M059J (cell line): ENCODE measurements at regions not wholly inside any gene's neighbourhood (a gene's known extent, or its start where the extent isn't known, plus 50 kb on each side); places are given as distances from the start of the nearest gene placed in this dataset.
"Not testable (repeated sequence)": the region's sequence is repeated elsewhere in the genome, so short reads cannot be mapped to it uniquely, and the experiment has no call there.

Source experiments
- DNase-seq: peaks from one replicate; pipeline ENCODE4 v3.0.0-alpha.2; 2012; ENCODE audit warnings: low read depth

DNA sequence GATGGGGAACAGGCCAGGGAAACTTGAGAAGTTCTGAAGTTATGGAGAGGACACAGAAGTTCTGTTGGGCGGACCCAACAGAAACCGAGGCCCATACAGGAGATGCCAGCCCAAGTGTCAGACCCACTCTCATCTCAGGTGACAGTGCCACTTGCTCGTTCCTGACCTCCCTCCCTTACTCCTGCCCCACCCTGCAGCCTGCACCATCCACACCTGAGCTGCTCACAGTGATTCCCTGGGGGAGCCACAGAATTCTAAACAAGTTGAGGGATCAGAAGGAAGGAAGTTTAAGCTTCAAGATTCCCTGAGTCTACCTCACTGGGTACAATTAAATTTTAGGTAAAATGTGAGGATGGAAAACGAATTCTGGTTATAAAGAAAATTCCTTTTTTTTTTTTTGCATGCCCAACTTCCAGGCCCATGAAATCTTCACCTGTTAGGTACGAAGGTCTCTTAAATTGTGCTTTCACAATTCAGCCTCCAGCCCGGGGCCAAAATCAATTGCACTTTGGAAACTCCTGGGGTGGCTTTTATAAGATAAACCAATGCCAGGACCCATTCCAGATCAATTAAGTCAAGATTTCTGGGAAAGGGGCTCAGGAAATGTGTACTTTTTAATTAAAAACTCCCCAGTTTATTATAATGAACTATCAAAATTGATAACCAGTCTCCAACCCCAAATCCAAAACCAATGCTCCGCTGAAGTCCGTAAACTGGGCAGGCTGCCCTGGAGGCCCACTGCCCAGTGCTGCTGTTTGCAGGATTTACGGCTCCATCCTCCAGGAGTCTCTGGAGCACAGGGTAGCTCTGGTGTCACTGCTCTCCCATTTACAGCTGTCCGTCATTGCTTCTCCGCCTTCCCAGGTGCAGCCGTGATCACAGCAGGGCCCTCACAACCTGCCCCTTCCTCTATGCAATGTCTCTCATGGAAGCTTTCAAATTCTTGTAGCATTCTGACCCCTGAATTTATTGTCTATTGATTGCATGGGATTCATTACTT, 643.5 kb downstream of the UQCRFS1 start:
- DNase-seq: no peak

DNA sequence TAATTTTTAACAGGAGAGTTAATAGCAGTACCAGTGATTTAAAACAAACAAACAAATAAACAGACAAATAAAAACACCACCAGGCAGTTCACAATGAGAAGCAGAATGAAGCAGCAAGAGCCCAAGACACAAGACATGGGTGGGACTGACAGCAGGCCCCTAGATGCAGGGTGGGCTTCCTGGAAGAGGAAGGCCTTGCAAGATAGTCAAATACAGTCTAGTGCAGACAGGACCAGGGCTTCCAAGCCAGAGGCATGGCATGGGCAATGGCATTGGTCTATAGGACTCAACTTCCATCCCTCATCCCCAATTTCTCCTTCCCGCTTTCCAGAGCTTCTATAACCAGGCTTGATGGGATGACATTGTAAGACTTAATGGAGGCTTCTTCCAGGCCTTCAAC, 645.1 kb downstream of the UQCRFS1 start:
- DNase-seq: no peak

DNA sequence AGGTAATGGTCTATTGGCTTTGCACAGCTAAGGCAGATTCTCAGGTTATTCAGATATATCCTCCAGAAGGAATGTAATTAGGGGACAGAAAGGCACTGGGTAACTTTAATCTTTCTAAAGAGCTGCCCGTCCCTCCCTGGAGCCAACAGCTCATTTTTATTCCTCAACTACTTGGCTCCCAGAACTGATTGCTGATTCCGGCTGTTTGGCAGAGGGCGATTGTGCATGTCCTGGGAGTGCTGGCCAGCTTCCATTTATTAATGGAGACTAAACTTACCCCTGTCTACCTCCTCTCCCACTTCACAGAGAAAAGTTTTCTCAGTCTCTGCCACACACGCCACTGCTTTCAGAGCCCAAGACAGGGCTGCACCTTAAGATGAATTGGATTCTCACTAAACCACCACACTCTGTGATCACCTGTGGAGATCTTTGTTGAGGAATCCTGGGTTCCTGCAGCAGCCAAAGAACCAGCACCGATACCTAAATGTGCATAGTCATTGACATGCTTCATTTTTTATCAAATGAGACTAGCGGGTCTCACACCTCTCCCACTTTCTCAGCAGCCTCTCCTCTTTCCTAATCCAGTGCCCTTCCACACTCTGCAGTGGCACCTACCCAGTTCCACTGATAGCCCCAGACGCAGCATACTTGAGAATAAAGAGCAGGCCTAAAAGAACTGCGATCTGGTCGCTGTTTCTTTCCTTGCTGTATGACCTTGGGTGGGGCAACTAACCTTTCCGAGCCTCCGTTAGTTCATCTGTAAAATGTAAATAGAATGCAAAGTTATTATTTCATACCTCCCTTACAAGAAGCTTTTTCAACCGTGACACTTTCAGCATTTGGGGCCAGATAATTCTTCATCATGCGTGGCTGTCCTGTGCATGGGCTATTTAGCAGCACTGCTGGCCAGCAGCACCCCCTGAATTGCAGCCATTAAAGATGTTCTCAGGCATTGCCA, 648.7 kb downstream of the UQCRFS1 start:
- DNase-seq: no peak

DNA sequence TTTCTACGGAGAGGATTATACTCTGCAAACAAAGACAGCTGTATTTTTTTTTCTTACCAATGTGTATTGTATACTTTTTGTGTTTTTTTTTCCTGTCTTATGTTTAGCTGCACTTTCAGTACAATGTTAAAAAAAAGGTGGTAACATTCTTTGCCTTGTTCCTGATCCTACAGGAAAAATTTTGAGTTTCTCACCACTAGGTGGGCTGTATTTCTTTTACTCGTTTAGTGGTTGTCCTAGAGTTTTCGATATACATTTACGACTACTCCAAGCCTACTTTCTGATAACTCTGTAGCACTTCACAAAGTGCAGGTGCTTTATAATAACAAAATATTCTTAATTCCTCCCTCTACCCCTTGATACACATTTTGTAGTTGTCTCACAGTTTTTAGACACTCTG, 652.2 kb downstream of the UQCRFS1 start:
- no peak for DNase-seq

DNA sequence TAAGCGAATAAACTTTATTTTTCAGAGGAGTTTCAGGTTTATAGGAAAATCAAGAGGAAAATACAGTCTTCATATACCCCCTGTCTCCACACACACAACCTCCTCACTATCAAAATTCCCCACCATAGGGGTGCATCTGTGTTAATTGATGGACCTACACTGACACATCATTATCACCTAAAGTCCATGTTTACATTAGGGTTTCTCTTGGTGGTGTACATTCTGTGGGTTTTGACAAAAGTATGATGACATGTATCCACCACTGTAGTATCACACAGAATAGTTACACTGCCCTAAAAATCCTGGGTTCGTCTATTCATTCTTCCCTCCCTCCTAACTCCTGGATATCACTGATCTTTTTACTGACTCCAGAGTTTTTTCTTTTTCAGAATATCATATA, 654.2 kb downstream of the UQCRFS1 start:
- no peak for DNase-seq

DNA sequence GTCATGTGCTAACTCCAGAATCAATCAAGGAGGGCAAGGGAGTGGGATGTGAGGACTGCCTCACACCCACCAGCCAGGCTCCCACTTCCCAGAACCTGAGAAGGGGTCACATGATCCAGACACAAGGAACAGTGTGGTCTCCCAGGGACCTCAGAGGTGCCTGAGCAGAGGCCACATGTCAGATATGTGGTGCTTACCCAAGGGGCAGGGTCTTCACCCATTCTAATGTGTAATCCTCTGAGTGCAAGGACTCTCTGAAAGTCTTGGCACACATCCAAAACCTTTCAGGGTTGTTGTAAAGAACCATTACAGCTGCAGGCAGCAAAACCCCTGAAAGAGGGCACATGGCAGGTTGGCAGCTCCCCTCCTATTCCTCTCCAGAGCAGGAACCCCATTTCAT, 656.6 kb downstream of the UQCRFS1 start:
- DNase-seq: no peak

DNA sequence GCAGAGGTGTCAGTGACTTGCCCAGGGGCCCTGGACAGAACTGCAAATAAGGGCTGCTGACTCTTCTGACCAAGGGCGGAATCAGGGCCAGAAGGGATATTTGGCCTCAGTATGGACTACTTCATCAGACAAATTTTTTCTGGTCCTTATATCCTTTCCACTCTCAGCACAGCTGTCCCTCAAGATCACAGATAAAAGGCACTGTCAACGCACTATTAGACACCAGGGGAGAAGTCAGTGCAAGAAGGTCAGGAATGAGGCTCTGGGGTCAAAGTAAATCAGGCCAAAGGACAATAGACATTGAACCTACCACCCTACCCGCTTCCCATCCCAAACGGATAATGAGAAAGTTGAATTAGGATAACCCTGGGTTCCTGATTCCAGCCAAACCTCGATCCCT, 657.6 kb downstream of the UQCRFS1 start:
- DNase-seq: no peak

DNA sequence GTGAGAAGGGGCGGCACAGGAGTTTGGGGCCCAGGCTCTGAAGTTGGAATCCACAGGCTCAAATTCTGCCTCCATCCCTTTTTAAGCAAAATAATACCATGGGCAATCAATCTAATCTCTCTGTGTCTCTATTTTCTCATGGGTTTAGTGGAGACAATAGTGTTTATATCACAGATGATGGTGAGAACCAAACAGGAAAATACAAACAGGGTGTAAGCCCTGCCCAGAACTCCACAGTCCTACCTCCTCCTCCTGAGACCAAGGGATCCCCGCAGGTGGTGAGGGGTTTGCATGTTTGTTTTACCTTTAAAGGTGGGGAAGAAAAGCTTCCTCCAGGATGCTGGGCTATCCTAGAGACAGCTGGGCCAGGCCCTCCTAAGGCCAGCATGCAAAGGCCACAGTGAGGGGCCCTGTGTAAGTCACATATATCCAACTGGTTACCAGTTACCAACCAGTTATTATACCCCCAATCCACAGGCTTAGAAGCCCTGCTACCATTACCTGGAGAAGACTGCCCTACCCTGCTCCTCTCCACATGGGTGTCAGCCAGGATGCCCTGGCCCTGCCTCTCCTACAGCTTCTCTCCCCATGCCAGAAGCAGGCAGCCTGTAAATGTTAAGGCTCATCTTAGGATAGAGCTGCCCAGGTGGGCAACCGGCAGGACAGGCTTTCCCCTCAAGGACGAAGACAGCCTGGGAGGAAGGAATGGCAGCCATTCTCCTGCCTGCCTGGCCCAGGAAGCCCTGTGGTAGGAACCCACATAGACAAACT, 658.4 kb downstream of the UQCRFS1 start:
- no peak for DNase-seq

DNA sequence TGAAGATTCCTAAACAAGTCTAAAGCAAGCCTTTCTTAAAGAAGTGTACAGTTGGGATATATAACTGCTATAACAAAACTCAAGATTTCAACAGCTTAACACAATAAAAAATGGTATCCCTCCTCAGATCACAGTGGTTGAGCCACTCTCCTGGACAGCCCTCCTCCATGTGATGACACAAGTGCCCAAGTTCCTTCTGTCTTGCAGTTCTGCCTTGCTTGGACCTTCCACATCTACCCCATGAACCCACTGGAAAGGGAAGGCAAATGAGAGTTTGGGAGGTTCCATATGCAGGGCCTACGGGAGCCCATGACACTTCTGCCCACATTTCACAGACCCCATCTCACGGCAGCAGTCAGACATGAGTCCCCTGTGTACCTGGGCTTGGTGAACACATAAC, 659.2 kb downstream of the UQCRFS1 start:
- DNase-seq: no peak

DNA sequence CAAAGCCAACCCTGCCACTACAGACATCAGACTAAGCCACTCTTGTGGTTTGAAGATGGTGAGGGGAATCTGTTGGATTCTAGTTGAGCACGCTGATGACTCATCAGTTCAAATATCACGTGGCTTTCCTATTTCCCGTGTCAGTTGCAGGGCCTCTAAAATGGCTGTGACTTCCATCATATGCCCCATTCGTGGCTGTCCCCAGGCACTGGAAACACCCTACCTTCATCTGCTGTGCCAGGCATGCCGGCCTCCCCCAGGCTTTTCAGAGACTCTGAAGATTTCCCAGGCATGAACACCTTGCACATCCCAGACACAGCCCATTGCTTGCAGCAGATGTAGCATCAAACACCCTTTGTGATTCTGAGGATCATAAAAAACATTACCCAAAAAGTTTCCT, 659.9 kb downstream of the UQCRFS1 start:
- DNase-seq: no peak

DNA sequence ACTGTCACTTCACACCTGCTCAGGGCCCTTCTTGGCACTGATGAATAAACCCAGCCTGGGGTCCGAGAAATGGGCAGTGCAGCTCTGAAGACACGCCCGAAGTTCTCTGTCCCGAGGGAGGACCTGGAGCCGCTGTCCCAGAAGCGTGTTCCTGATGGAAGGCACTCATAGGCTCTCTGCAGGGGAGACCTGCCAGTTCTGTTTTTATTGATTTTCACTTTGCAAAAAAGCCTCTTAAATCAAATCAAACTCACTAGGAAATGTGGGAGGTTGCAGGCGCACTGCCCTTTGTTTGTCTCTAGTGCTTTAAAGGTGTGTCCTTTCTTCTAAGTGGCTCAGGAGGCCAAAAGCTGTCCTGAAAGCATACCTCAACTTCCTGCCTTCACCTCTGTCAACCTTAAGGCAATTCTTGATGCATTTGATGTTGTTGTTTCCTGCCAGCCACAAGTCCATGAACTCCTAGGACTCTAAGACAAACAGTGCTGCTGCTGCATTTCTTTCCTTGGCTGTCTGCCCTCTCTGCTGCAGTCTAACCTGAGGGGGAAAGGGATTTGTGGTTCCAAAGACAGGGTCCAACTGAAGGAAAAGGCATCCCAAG, 663.2 kb downstream of the UQCRFS1 start:
- DNase-seq: no peak

DNA sequence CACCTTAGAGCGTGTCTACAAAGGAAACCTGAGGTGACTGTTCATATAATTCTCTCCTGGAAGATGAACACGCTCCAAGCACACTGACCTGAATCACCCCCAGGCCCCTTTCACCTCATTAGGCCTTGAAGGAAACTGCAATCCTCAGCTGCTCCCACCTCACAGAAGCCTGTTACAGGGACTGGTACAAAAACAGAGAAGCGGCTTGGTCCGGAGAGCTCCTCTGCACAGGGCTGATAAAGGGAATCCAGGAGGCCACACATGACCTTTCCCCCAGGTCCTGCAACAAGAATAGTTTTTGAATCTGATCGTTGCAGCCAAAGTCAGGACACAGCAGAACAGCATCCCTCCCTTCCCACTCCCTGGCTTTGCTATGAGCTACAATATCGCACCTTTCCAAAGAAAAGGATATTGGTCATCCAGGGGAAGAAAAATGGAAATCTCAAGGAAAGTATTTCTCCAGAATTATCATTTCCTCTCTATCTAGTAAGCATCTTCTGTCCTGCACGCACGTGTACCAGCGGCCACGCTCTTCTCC, 666.7 kb downstream of the UQCRFS1 start:
- no peak for DNase-seq

DNA sequence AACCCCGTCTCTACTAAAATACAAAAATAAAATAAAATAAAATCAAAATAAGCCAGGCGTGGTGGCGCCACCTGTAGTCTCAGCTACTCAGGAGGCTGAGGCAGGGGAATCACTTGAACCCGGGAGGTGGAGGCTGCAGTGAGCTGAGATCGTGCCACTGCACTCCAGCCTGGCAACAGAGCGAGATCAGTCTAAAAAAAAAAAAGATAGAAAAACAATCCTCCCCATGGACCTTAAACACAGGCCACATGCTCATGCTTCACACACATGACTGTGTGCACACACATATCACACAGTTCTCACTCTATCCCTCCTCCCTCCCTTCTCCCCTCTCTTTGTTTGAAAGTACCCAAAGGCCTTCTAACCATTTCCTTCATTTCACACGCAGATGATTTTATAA, 667.6 kb downstream of the UQCRFS1 start:
- not testable (repeated sequence) for DNase-seq

DNA sequence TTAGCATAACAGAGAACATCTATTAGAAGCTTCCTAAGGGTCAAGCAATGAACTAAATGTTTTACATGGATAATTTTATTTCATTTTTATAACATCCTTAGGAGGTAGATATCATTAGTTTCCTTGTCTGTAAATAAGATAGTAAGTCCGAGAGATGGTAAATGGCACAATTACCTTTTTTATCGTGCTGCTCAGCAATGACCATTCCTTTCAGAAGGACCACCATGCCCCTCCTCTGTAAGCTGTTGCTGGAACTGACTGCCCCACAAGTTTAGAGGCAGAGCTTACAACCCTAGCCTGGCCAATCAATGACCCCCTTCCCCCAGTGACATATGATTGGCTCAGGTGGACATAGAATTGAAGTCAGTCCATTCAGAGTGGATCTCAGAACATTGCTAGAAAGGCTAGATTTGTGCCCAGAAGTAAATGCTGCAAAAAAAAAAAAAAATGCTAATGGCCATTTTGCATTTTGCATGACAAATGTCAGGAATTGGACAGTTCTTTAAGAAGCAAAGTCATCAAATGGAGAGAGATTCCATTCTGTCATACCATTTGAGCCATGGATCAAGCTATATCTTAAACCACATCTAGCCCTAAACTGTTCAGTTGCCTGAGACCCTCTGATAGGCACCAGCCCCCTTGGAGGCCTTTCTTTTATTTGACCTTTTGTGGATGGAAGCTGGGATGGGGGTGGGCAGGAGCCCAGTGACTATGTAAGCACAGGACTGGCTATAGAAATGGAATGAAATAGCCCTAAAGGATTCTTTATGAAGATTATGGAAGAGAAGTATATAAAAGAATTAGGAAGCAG, 668.3 kb downstream of the UQCRFS1 start:
- no peak for DNase-seq

DNA sequence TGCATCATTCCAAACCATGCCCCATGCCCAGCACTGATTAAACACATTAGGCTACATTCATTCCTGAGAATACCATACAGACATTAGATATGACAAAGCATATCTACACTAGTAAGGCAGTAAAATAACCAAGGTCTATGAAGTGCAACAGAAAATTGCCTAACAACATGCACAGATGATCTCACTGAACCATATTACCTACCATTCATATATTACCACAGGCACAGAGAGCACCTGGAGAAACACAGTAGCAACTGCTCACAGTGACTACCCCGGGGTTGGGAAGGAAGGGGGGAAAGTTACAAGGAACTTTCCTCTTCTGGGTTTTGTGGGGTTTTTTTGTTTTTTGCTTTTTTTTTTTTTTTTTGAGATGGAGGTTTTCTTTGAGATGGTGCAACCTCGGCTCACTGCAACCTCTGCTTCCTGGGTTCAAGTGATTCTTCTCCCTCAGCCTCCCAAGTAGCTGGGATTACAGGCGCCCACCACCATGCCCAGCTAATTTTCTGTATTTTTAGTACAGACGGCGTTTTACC, 669.6 kb downstream of the UQCRFS1 start:
- DNase-seq: no peak

DNA sequence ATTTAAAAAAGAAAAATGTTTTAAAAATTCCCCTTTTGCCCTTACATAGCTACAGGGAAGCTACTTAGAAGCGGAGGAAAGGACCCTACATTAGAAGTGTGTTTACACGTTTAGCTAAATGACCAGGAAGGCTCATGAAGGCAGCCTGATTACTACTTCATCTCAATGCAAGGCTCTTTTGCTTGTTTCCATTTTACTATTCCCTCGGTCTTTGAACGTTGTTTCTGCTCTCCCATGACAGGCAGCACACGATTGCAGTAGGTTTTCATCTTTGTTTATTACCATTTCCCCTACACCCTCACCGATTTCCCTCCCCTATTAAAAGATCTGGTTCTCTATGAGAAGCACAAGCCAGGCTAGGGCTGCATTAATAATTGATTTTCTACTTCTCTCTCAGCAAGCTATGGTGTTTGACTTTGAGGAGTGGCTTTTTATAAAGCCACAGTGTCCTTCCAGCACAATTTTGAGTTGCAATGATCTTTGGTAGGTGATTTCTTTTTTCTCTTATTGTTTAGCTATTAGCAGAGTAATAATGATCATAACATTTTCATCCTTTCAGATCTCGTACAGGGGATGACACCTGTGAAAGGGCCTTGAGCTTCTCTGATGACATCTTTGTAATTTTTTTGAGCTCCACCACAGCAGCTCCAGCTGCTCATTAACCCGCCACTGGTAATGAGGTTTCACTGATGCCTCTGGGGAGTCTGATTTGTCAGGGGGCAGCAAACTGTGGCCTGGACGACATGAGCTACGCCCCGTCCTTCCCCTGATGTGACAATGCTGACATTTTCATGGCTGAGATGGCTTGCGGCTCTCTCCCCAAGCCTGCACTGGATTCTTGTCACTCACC, 670.3 kb downstream of the UQCRFS1 start:
- no peak for DNase-seq

DNA sequence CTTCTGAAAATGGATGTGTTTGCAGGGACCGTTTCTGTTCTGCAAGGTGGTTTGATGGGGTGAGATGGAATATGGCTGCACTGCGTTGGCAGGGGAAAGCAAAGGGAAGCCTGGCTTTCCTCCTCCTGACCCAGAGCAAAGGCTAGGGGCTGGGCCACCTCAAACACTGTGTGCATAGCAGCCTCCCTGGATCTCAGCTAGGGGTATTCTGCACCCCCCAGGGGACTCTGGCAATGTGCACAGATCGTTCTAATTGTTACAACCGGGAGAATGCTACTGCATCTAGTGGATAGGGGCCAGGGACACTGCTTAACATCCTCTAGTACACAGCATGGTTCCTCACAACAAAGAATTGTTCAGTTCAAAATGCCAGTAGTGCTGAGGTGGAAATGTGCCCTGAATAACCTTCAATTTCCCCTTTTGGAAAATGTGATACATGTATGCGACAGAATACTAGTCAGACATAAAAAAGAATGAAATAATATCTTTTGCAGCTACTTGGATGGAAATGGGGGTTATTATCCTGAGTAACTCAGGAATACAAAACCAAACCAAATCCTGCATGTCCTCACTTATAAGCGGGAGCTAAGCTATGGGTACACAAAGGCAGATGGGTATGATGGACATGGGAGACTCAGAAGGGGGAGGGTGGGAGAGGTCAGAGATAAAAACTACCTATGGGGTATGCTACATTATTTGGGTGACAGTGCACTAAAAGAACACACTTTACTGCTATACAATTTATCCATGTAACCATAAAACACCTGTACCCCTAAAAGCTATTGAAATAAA, 671.2 kb downstream of the UQCRFS1 start:
- DNase-seq: no peak

DNA sequence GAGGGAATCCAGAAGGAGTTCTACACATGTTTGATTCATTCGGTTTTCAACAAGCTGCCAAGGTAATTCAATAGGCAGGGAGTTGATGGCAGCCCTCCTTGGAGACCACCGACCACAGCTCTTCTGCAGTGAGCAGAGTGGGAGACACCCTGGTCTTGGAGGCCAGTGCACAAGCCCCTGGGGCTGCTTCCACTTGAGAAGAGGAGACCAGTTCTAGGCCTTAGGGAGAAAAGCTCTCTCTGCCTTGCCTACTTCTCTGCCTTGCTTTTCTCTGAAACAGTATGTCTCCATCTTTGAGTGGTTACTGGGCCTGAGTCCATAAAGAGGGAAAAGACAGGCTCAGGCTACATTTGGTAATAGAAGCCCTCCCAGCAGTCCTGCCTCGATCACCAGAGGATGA, 671.9 kb downstream of the UQCRFS1 start:
- DNase-seq: no peak
